Thoracic aorta (tissue), 2 donors: ENCODE measurements at regions not wholly inside any gene's neighbourhood (a gene's known extent, or its start where the extent isn't known, plus 50 kb on each side); places are given as distances from the start of the nearest gene placed in this dataset.

Source experiments
- ATAC-seq: fragments of 150-250 bp; one replicate; pipeline ENCODE4 v1.8.0; 2017; ENCODE audit warnings: low read depth; ENCODE audit not compliant: insufficient number of reproducible peaks, low FRiP score
- DNase-seq: peaks from one replicate; pipeline ENCODE4 v3.0.0-alpha.2; 2020; ENCODE audit warnings: low spot score
- H3K27ac ChIP-seq, 2 donors: fragments of 200-600 bp; sonication (generic); 1 replicate in 1 of 2; 2 replicates in 1 of 2; pipeline ENCODE4 v1.5.1; 2016; ENCODE audit warnings: mild to moderate bottlenecking in 2 of 2, moderate library complexity in 2 of 2
- H3K27me3 ChIP-seq: fragments of 200-600 bp; sonication (generic); replicated peaks from 2 replicates; pipeline ENCODE4 v1.6.0; 2016; ENCODE audit warnings: mild to moderate bottlenecking; ENCODE audit not compliant: insufficient read depth
- H3K36me3 ChIP-seq: fragments of 200-600 bp; sonication (generic); one replicate; pipeline ENCODE4 v1.5.1; 2016
- H3K4me1 ChIP-seq, 2 donors: fragments of 200-600 bp; sonication (generic); 1 replicate in 1 of 2; 2 replicates in 1 of 2; pipeline versions ENCODE4 v1.5.1 to v1.6.0; 2016; ENCODE audit warnings: low read depth in 2 of 2, mild to moderate bottlenecking in 1 of 2; ENCODE audit not compliant: control insufficient read depth in 1 of 2
- H3K4me3 ChIP-seq: fragments of 200-600 bp; sonication (generic); 2 replicates; pipeline ENCODE4 v1.5.1; 2016; ENCODE audit warnings: mild to moderate bottlenecking
- H3K9me3 ChIP-seq: fragments of 200-600 bp; sonication (generic); 2 replicates; pipeline ENCODE4 v1.5.1; 2016
- TF ChIP-seq, protein P1 (sequence below): fragments of 200-600 bp; sonication (generic); IDR thresholded peaks from one replicate; pipeline ENCODE4 v1.5.1; 2019; ENCODE audit warnings: antibody characterized with exemption

DNA sequence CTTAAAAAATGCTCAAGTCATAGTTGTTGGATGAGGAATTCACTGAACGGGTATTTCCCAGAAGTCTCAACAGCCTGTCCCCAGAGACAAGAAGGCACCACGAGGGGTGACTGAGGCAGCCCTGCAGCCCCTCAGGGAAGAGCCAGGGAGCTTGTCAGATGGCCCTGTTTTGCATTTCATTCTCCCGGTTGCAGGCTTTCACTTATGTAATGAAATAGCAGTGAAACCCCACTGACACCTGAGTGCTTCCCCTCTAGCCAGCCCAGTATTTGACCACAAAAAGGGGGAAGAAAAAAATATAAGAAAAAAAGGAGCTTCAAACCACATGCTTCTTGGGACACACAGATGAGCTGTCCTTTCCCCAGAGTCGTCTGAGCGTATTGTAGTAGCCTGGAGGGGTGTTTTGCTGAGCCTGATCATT is 75.3 kb upstream of the IL12B start:
- Histone ChIP-seq H3K27me3 (no peaks in the 10 kb centered on the region), H3K9me3 (no peaks in the 10 kb centered on the region), H3K36me3 (no peaks in the 10 kb centered on the region), H3K4me1 (no peaks in the 10 kb centered on the region), H3K27ac (no peak overlapping the region), H3K4me3 (no peak overlapping the region)
- DNase-seq = no peak
- TF ChIP-seq, protein P1, sequence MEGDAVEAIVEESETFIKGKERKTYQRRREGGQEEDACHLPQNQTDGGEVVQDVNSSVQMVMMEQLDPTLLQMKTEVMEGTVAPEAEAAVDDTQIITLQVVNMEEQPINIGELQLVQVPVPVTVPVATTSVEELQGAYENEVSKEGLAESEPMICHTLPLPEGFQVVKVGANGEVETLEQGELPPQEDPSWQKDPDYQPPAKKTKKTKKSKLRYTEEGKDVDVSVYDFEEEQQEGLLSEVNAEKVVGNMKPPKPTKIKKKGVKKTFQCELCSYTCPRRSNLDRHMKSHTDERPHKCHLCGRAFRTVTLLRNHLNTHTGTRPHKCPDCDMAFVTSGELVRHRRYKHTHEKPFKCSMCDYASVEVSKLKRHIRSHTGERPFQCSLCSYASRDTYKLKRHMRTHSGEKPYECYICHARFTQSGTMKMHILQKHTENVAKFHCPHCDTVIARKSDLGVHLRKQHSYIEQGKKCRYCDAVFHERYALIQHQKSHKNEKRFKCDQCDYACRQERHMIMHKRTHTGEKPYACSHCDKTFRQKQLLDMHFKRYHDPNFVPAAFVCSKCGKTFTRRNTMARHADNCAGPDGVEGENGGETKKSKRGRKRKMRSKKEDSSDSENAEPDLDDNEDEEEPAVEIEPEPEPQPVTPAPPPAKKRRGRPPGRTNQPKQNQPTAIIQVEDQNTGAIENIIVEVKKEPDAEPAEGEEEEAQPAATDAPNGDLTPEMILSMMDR = no peak
- ATAC-seq = no peak

DNA sequence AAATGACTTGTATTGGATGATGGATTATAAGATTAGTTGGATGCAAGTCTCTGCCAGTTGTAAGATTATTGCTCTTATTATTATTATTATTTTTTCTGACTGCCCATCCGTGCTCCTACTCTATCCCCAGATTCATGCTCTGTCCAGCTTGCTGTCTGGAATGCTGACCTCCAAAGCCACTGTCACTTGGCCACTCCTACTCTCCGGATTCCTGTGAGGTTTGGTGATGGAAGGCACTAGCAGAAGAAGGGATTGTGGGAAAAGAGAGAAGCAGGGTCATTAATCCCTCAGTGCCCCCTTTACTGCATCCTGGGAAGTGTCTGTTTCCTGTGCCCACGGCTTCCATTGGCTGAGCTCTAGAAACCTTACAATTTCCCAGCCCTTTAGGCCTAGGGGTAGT is 76.3 kb upstream of the IL12B start:
- DNase-seq = no peak
- ATAC-seq = no peak
- H3K4me1 ChIP-seq = no peaks in the 10 kb centered on the region
- no peaks in the 10 kb centered on the region for H3K36me3 ChIP-seq
- no peaks in the 10 kb centered on the region for H3K9me3 ChIP-seq
- TF ChIP-seq, protein P1 = no peak
- H3K27me3 ChIP-seq = no peaks in the 10 kb centered on the region
- H3K27ac ChIP-seq = no peak overlapping the region
- H3K4me3 ChIP-seq = no peak overlapping the region

- Histone ChIP-seq H3K9me3 (no peaks in the 10 kb centered on the region), H3K27ac (no peak overlapping the region), H3K4me3 (no peak overlapping the region), H3K36me3 (no peaks in the 10 kb centered on the region), H3K4me1 (no peaks in the 10 kb centered on the region), H3K27me3 (no peaks in the 10 kb centered on the region)
- TF ChIP-seq, protein P1 = no peak
- ATAC-seq = no peak
- no peak for DNase-seq
These were observed 79.5 kb upstream of the IL12B start for GRCh38 chr5:159409801-159410200.

GRCh38 chr5:159410480-159410879 is 80.2 kb upstream of the IL12B start:
- H3K4me3 ChIP-seq = no peak overlapping the region
- H3K9me3 ChIP-seq = no peaks in the 10 kb centered on the region
- H3K4me1 ChIP-seq = no peaks in the 10 kb centered on the region
- DNase-seq (no peak), ATAC-seq (no peak)
- H3K36me3 ChIP-seq = no peaks in the 10 kb centered on the region
- no peak overlapping the region for H3K27ac ChIP-seq
- H3K27me3 ChIP-seq = no peaks in the 10 kb centered on the region
- TF ChIP-seq, protein P1 = no peak

GRCh38 chr5:159411115-159411514 is 80.8 kb upstream of the IL12B start:
- no peaks in the 10 kb centered on the region for H3K36me3 ChIP-seq
- TF ChIP-seq, protein P1 = no peak
- H3K4me1 ChIP-seq = no peaks in the 10 kb centered on the region
- ATAC-seq = no peak
- no peaks in the 10 kb centered on the region for H3K27me3 ChIP-seq
- no peak overlapping the region for H3K27ac ChIP-seq
- H3K9me3 ChIP-seq = no peaks in the 10 kb centered on the region
- no peak overlapping the region for H3K4me3 ChIP-seq
- no peak for DNase-seq
